HG03135 (cell line): ENCODE measurements at regions not wholly inside any gene's neighbourhood (a gene's known extent, or its start where the extent isn't known, plus 50 kb on each side); places are given as distances from the start of the nearest gene placed in this dataset.
A peak's percentile ranks its signal among the peaks of the same experiment; 100 is the strongest.
"Not testable (repeated sequence)": the region's sequence is repeated elsewhere in the genome, so short reads cannot be mapped to it uniquely, and the experiment has no call there.

Experiments used
- ATAC-seq: cut with Tn5 transposase; IDR thresholded peaks from one replicate; pipeline ENCODE4 v1.9.1; 2021; ENCODE audit warnings: mild to moderate bottlenecking, moderate library complexity; ENCODE audit not compliant: unreplicated experiment

DNA sequence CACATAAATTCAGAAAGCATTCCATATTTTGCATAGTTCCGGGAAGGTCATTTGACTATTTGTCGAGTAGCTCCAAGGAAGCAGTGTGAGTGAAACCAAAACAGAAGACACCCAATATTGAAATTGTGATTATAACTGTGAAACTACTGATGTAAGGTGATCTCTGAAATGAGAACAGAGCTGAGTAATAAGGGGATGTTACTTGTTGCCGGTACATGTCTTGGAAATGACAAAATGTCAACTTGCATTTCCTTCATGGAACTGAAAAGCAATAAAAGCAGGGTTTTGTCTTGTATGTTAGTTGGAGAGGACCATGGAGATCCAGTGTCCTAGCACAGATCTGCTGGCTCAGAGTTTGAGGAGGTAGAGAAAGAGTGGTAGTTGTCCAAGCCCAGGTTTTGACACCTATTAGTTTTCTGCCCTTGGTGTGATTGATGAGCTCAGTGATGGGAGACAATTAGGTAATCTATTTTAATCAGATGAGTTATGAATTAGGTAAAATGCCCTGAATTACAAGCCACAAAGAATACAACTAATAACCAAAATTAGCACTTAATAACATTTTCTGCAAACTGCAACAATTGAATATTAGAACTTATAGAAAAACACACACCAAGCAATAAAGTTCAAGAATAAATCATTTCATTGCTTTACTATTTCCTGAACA lies 58.7 kb upstream of the ZNF519 start:
- ATAC-seq = not testable (repeated sequence)

DNA sequence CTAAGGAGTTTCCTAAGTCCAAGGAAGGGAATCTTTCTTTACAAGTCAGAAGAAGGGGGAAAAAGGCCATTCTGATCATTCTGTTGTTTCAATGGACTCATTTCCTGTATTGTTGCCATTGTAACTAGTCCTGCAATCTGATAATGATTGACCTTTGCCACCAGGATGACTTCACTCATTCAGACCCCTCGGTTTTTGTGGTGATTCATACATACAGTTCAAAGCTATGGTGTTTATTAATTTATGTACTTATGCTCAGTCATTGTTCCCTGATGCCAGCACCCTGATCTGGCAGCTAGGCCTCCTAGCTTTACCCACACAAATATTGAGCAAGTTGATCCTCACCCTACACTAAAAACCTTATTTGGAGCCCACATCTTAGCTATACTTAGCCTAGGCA lies 57.6 kb upstream of the ZNF519 start:
- ATAC-seq = peak; percentile 69

DNA sequence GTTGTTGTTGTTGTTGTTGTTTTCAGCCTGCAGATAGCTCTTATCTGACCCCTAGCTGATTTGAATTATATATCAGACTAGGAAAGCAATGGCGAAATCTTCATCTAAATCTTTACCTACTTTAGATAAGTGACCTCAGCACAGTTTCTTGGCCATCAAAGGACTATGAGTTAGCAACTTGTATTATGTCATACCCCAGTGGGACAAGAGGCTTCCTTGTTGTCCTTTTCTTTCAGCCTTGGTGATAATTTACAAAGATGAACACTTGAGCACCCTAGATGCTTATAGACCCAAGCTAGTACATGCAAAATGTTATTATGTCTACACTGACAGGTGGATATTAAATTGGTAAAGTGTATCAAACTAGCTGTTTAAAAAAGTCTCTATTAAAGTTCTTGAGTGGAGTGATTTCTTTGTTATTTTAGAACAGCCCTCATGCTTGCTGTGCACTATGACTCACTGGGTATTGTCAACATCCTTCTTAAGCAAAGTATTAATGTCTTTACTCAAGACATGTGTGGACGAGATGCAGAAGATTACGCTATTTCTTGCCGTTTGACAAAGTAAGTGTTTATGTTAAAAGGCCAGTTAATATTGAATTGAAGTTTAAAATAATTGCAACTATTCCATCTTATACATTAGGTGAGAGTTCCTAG lies 56.6 kb upstream of the ZNF519 start:
- ATAC-seq = not testable (repeated sequence)
